Ramos (cell line): ENCODE measurements at regions not wholly inside any gene's neighbourhood (a gene's known extent, or its start where the extent isn't known, plus 50 kb on each side); places are given as distances from the start of the nearest gene placed in this dataset.

Experiments
- in situ Hi-C: fragments of 300-500 bp; cut with MboI; formaldehyde crosslinking; loops from one replicate; pipeline ENCODE4 v1.14.3; 2022; ENCODE audit warnings: low sequenced_read_pairs; ENCODE audit not compliant: unreplicated experiment

- in situ Hi-C loops = no loop called here
Measured at GRCh38 chr6:88266126-88266525, 100.0 kb upstream of the CNR1 start.

GRCh38 chr6:88263591-88263990, 97.4 kb upstream of the CNR1 start:
- in situ Hi-C loops = no loop called here

GRCh38 chr6:88262332-88262731, 96.2 kb upstream of the CNR1 start:
- in situ Hi-C loops = no loop called here

GRCh38 chr6:88251301-88251700, 85.2 kb upstream of the CNR1 start:
- in situ Hi-C loops = no loop called here

GRCh38 chr6:88248709-88249321, 82.7 kb upstream of the CNR1 start:
- in situ Hi-C loops = loop anchor here (25.0 kb wide), 1 partner anchor 862 kb away; no protein-coding TSS in a partner anchor

- in situ Hi-C loops = loop anchor here (25.0 kb wide), 1 partner anchor 859 kb away; no protein-coding TSS in a partner anchor
Measured at GRCh38 chr6:88246654-88247053, 80.5 kb upstream of the CNR1 start.

GRCh38 chr6:88244721-88245120, 78.6 kb upstream of the CNR1 start:
- in situ Hi-C loops = loop anchor here (25.0 kb wide), 1 partner anchor 857 kb away; no protein-coding TSS in a partner anchor

GRCh38 chr6:88238901-88239300, 72.8 kb upstream of the CNR1 start:
- in situ Hi-C loops = loop anchor here (25.0 kb wide), 1 partner anchor 852 kb away; no protein-coding TSS in a partner anchor

- in situ Hi-C loops = loop anchor here (25.0 kb wide), 1 partner anchor 851 kb away; no protein-coding TSS in a partner anchor
Measured at GRCh38 chr6:88238065-88238464, 71.9 kb upstream of the CNR1 start.

GRCh38 chr6:88236612-88237360, 70.6 kb upstream of the CNR1 start:
- in situ Hi-C loops = loop anchor here (25.0 kb wide), 1 partner anchor 849 kb away; no protein-coding TSS in a partner anchor

- in situ Hi-C loops = loop anchor here (25.0 kb wide), 1 partner anchor 845 kb away; no protein-coding TSS in a partner anchor
Measured at GRCh38 chr6:88232753-88233152, 66.6 kb upstream of the CNR1 start.

GRCh38 chr6:88223298-88223697, 57.2 kb upstream of the CNR1 start:
- in situ Hi-C loops = no loop called here

- in situ Hi-C loops = no loop called here
Measured at GRCh38 chr6:88220493-88220892, 54.3 kb upstream of the CNR1 start.

GRCh38 chr6:88216182-88216581, 50.0 kb upstream of the CNR1 start:
- in situ Hi-C loops = no loop called here
